Activated CD8-positive, alpha-beta memory T cell treated with anti-CD3 and anti-CD28 coated beads for 48 hours (primary cell): ENCODE measurements at regions not wholly inside any gene's neighbourhood (a gene's known extent, or its start where the extent isn't known, plus 50 kb on each side); places are given as distances from the start of the nearest gene placed in this dataset.
"Not testable (repeated sequence)": the region's sequence is repeated elsewhere in the genome, so short reads cannot be mapped to it uniquely, and the experiment has no call there.

Experiments used
- DNase-seq, 3 experiments: peaks; one replicate each; pipeline ENCODE4 v3.0.0-alpha.2; 2020; ENCODE audit warnings: low read depth in 2 of 3, low spot score in 2 of 3

- DNase-seq: no peak
These were observed 142.6 kb upstream of the ALKAL2 start for GRCh38 chr2:430291-431040.

DNA sequence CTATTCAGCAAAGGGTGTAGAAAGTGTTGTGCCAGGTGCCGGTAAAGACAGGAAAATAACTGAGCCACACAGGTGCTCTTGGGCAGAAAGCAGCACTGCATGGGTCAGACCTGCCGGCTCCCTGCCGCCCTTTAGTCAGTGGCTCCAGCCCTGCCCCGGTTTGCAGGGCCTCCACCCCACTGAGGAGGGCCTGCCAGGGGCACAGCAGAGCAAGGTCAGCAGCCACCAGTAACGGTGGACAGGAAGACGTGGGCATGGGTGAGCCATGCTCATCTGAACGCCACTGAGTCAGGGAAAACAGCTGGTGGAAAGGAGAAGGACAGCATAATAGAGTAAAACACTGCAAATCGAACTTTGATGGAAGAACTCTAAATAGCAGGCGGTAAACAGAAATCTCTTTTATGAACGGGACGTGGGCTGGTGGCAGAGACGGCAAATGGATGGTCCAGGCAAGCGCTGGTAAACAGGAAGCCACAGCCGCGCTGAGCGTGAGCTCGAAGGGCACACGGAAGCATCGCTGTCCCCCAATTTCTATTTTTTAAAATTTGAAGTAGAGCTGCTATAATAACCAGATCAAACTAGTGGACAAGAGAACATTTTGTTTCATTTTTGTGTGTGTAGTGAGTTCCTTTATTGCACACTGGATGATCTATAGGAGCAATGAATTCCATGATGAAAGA, 141.8 kb upstream of the ALKAL2 start:
- no peak for DNase-seq

- DNase-seq: no peak
These were observed 141.3 kb upstream of the ALKAL2 start for GRCh38 chr2:429142-429541.

GRCh38 chr2:428591-428990, 140.7 kb upstream of the ALKAL2 start:
- no peak for DNase-seq

- DNase-seq: not testable (repeated sequence)
These were observed 138.8 kb upstream of the ALKAL2 start for GRCh38 chr2:426696-427095.

DNA sequence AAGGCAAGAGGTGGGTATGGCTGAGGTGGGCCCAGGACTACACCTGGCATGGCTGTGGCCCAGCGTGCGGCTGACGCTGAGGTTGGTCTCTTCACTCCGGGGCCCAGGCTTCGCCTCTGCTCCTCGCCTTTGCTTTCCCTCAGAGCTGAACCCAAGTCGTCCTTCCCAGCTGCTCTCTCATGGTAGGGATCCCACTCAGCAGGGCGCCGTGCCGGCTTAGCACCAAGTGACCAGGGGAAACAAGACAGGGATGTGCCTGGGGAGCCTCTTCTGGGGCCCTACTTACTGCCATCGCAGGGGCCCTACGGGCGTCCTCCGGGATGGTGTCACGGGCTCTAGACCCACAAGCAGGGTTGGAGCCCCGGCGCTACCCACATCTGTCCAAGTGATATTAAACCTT, 138.1 kb upstream of the ALKAL2 start:
- no peak for DNase-seq

GRCh38 chr2:425243-425642, 137.4 kb upstream of the ALKAL2 start:
- DNase-seq: no peak

- DNase-seq: no peak
These were observed 136.6 kb upstream of the ALKAL2 start for GRCh38 chr2:424306-425171.

DNA sequence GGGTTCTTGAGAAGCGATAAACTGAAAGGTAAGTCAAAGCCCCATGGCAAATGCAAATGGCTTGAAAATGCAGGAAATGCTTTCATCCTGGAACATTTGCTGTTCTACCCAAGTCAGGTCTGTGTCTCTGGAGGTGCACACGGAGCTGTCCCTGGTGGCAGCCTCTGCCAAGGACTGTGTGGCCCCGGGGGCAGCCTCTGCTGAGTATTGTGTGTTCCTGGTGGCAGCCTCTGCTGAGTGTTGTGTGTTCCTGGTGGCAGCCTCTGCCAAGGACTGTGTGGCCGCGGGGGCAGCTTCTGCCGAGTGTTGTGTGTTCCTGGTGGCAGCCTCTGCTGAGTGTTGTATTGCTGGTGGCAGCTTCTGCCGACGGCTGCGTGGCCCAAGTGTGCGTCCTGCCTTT, 135.6 kb upstream of the ALKAL2 start:
- no peak for DNase-seq

- no peak for DNase-seq
These were observed 135.0 kb upstream of the ALKAL2 start for GRCh38 chr2:422676-423435.

GRCh38 chr2:421406-421805, 133.5 kb upstream of the ALKAL2 start:
- DNase-seq: no peak

- DNase-seq: no peak
These were observed 131.9 kb upstream of the ALKAL2 start for GRCh38 chr2:419687-420317.

GRCh38 chr2:417662-418061, 129.8 kb upstream of the ALKAL2 start:
- no peak for DNase-seq

DNA sequence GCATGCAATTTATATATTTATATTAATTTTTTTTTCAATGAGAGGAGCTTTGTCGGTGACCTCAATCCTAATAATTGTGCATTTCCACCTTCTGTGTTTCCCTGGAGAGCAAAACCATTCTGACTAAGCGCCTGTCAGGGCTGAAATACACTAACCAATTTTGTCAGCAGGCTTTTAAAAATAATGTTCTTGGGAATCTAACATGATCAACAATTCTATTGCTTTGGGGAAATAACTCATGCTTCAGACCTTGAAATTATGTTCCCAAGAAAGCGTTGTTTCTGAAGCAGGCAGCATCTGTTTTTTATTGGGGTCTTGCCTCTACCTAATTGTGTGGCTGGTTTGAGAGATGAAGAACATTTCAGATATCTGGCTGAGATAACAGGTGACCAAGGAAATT, 129.1 kb upstream of the ALKAL2 start:
- DNase-seq: no peak

DNA sequence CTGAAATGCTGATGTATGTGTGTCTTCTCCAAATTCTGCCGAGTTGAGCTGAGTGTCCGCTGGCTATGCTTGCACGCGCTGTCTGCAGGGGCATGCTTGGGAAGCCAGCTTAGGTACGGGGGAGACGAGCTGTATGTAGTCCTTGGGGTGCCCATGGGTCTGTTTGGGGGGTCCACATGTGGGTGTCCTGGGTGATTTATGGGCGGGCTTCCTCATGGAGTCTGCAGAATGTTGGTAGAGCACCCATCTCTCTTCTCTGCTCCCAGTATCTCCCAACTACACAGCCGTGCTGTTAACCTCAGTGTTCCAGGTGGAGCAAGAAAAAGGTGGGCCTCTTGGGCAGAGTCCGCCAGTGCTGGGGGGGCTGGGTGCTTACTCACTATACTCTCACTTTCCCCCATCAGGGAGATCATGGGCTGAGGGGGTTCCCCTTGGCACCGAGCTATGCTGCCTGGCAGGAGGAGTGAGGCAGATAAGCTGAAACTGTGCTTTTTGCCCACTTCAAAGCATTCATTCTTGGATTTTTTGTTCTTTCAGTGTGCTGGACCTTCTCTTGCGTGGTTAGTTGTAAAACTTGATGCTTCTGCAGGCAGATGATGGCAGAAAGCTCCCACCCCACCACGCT, 128.2 kb upstream of the ALKAL2 start:
- DNase-seq: no peak

DNA sequence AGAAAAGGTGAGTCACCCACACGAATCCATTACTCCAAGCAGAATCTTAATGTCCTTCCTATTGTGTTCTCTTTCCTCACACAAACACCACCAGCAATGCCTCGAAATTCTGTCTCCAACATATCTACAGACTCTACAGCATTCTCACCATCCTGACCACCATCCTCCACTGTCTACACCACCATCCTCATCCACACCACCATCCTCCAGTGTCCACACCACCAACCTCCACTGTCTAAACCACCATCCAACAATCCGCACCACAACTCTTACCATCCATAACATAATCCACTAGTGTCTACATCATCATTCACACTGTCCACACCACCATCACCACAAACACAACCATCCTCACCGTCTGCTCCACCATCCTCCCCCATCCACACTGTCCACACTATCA, 121.6 kb upstream of the ALKAL2 start:
- no peak for DNase-seq

- no peak for DNase-seq
These were observed 119.7 kb upstream of the ALKAL2 start for GRCh38 chr2:407630-408029.

DNA sequence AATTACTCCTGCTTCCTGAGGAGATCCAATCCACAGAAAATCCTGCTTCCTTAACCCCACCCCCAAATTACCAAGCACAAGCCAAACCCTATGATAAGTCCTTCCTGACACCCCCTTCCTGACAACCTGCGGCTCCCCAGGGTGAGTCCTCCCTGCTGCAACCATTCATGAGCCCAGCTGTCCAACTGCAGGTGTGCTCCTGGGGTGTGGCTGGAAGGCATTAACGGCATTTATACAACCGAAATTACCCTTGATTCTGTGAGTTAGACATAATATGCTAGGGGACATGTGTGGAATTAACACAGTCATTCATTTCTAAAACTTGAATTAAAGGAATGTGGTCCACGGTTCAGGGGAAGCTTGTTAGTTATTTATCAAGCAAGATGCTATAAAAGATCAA, 119.0 kb upstream of the ALKAL2 start:
- DNase-seq: no peak

DNA sequence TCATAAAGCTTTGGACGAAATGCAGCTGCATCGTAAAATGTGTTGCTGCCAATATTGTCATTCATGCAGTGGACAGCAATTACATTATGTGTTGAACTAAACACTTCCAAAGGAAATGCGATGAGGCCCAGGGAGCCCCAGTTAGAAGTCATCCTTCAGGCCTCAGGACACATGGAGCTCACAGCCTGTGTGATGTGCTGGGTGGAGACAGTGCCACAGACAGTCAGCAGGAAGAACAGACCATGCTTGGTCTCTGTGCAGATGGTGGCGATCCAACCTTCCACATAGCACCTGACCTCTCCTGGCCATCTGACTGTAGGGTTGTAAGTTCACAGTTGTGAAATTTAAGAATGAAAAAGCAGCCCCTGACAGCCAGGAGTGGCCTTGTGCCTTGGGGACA, 118.3 kb upstream of the ALKAL2 start:
- no peak for DNase-seq

- DNase-seq: no peak
These were observed 116.7 kb upstream of the ALKAL2 start for GRCh38 chr2:404581-404980.
